GM04503 (cell line): ENCODE measurements at regions not wholly inside any gene's neighbourhood (a gene's known extent, or its start where the extent isn't known, plus 50 kb on each side); places are given as distances from the start of the nearest gene placed in this dataset.

Source experiments
- DNase-seq: peaks from one replicate; pipeline ENCODE4 v3.0.0-alpha.2; 2012; ENCODE audit warnings: low read depth

- no peak for DNase-seq
These were observed 304.4 kb downstream of the KCNS3 start for GRCh38 chr2:18182861-18183260.

DNA sequence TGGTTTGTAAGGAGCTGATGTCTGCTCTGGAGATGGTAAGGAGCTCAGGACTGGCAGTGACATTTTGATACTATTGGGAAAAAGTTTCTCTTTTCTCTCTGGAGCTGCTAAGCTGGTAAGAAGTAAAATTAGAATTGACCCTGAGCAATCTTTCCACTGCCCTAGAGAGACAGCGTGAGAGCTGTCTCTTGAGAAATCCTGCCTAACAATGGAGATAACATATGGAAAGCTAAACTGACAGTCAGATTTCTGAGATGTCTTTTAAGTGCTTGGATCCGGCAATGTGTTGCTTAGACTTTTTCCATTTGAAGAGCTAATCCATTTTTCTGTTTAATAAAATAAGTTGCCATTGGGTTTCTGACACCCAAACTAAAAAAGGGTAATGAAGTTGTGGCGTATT lies 302.4 kb downstream of the KCNS3 start:
- DNase-seq, result no peak

DNA sequence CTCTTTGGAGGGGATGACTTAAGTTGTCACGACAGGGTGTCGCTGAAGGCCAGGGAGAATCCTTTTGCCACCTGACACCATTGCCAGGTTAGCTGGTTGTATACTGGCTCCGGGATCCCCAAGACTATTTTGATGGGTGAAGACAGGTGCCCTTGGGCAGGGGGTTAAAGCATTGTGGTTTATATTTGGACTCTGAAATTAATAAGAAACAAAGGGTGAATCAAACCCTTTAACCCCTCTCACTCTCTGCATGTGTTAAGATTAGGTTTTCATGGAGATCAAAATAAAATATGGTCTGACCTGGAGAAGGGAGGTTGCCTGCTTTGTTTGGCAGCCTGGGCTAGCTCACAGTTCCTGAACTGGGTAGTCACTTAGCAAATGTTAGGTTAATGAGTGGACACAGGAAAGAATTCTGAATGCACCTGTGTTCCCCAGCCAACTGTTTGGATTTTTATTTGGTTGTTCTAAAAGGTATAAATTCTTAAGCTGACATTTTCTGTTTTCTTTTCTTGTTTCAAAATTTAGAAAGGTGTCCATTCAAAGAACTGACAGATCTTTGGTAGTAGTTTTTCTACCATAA lies 301.7 kb downstream of the KCNS3 start:
- no peak for DNase-seq

DNA sequence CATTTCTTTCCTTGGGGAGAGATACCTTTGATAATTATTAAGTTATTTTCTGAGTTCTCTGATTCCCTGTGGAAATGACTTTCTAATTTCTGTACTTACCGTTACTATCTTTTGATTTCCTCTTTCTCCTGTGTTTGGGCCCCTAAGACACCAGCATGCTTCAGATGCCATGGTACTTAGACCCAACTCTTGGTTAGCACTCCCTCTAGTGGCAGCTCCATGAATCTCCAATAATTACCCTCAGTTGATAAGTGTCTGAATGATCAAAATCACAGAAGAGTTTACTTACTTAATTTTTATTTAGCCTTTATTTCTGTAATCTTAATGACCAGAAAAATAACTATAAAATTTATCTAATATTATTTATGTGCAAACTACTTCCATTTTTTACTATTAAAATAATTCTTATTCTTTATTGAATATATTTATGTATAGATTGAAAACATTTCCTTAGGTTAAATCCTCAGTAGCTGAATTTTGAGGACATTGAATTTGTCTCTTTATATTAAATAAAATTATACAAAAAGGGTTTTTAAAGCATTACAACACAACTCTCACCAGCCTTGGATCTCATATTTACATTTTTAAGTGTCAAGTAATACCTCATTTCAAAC lies 300.4 kb downstream of the KCNS3 start:
- DNase-seq, result peak; percentile 16

DNA sequence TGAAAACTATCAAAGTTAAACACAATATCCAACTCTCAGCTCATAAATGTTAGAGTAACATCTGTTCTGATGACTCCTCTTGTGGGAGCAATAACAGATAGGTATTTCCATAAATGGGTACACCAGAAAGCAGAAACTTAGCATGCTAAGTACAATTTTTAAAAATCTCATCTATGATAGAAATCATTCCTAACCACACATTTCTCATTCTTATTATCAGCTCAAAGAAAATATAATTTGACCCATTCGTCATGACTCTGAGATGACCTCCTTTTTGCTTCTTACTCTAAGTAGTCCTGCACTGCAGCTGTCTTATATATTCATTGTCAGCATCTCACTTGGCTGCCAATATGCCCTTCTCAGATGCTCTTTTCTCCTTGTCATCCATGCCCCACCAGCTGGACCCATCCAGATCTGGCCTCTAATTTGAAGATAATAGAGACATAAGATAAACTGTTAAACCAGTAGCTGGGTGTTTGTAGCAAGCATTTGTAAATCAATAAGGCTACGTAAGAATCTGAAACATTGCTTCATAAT lies 298.3 kb downstream of the KCNS3 start:
- DNase-seq, result no peak

DNA sequence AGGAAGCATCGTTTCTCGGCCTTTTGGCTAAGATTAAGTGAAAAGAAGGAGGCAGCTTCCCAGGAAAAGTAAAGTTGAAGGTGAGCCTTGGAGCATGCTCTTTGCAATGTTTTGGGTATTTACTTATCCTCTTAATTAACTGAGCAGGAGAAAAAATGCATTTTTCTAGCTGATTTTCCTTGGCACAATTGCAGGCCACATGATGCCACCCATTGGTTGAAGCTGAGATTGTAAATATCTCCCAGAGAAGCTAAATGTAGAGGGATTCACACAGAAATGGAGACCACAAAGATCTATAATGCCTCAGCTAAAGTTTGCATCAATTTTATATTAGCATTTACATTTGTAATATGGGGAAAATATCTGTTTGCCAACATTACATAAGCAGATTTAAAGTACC lies 294.1 kb downstream of the KCNS3 start:
- no peak for DNase-seq

GRCh38 chr2:18171191-18172139 lies 293.0 kb downstream of the KCNS3 start:
- peak; percentile 31 for DNase-seq

DNA sequence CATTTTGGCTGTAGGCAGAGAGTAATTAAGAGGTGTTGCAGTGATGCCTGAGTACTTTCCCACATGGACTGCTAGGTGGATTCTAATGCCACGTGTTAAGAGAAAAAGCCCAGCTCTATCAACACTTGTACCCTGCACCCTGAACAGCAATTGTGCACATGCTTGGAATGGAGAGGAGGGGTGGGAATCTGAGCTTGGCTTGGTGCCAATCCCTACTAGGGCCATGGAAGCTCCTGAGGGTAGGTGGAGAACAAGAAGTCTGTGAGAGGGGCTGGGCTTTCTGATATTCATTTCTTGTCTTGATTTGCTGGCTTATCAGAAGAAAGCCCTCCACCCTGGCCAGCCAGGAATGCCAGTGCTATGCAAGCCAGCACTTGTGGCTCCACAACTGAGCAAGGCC lies 292.2 kb downstream of the KCNS3 start:
- no peak for DNase-seq

DNA sequence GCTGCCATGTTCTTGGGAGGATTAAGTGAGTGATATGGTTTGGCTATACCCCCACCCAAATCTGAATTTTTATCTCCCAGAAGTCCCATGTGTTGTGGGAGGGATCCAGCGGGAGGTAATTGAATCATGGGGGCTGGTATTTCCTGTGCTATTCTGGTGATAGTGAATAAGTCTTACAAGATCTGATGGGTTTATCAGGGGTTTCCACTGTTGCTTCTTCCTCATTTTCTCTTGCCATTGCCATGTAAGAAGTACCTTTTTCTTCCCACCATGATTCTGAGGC lies 291.4 kb downstream of the KCNS3 start:
- no peak for DNase-seq

DNA sequence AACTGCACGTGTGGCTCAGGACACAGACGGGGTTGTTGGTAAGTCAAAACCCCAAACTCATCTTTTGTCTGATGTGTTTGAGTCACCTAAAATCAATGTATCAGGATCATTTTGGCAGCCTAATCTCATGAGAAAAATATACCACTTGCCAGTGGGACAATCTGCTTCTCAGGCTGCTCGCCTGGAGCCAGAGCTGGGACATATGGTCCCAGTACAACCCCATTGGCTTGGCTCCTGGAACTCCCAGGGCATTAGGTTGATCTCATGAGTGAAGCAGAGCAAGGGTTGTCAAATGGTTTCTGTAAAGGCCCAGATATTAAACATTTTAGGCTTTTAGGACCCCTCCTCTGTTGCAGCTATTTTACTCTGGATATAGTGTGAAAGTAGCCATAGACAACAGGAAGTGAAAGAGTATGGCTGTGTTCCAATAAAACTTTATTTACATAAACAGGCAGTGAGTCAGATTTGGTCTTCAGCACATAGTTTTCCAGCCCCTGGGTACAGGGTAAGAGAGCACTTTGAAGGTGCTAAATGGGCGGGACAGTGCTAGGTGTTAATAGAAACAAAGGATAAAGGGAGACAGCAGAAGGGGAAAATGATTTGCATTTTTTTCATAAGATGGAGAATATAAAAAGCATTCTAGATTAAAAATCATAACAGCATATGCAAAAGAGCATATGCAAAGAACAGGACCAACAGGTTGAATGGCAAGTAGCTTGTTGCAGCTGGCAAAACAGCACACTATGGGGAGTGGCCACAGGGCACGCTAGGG lies 290.8 kb downstream of the KCNS3 start:
- DNase-seq, result no peak

GRCh38 chr2:18167871-18168270 lies 289.4 kb downstream of the KCNS3 start:
- no peak for DNase-seq

- no peak for DNase-seq
These were observed 283.2 kb downstream of the KCNS3 start for GRCh38 chr2:18161681-18162080.

DNA sequence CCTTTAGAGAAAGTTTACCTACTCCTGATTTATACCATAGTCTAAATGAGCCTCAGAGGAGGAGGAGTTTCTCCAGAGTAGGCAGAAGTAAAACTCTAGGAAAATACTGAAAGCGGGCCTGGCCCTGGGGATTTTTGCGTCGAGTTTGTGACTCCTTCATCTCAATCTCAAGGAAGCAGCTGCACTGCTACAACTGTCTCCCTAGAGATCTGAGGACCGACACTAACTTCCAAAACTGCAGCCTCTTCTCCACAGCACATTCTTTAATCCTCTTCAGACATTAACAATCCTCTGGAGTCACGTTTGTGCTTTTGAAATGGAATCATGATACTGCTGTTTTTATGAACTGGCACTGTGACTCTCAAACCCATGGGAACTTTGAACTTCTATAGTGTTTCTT lies 281.4 kb downstream of the KCNS3 start:
- no peak for DNase-seq

DNA sequence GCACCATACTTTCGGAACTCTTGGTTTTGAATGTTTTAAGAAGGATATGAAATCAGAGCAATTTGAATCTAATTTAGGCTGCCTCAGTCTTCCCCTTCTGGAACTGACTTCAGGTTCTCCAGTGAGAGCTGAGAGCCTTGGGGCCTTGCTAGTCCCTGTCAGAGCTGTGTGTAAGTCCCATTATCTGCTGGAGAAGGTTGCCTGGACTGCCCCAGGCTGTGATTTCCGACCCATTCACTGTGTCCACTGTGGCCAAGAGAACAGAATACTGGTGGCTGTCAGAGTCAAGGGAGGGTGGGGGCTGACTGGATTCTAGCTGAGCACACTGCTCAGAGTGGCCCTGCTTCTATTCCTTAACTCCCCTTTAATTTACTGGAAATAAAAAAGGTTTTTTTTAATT lies 278.0 kb downstream of the KCNS3 start:
- DNase-seq, result no peak

DNA sequence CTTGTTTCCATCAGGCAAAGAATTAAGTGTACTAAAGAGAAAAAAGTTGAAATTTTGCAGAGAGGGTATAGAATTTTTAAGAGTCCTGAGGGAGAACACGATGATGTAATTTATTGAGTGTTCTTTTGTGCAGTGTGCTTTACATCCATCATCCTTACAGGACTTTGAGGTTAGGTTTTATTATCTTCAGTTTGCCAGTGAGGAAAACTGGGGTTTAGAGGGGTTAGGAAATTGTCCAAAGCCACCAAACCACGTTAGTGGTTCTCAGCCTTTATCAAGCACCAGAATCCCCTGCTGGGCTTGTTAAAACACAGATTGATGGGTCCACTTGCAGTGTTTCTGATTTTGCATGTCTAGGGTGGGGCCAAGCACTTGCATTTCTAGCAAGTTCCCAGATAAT lies 277.5 kb downstream of the KCNS3 start:
- no peak for DNase-seq

DNA sequence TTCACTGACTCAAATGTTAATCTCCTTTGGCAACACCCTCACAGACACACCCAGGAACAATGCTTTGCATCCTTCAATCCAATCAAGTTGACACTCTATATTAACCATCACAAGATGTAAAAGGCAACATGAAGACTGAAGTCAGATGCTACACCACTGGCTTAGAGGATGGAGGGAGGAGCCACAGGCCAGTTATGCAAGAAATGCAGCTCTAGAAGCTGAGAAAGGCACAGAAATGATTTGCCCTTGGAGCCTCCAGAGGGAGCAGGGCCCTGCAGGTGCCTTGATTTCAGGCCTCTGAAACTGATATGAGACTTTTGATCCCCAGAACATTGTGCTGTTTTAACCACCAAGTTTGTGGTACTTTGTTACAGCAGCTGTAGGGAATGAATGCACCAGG lies 276.3 kb downstream of the KCNS3 start:
- no peak for DNase-seq

- no peak for DNase-seq
These were observed 275.8 kb downstream of the KCNS3 start for GRCh38 chr2:18154259-18154658.

GRCh38 chr2:18153741-18154140 lies 275.3 kb downstream of the KCNS3 start:
- no peak for DNase-seq

DNA sequence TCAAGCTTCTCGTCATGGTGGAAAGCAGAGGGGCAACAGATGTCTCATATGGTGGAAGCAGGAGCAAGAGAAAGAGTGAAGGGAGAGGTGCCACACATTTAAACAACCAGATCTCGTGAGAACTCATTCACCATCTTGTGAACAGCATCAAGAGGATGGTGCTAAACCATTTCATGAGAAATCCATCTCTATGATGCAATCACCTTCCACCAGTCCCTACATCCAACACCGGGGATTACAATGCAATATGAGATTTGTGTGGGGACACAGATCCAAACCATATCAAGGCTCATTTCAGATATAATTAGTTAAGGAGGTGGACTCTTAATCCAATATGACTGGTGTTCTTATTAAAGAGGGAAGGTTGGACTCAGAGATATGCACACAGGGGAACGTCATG lies 272.8 kb downstream of the KCNS3 start:
- no peak for DNase-seq

DNA sequence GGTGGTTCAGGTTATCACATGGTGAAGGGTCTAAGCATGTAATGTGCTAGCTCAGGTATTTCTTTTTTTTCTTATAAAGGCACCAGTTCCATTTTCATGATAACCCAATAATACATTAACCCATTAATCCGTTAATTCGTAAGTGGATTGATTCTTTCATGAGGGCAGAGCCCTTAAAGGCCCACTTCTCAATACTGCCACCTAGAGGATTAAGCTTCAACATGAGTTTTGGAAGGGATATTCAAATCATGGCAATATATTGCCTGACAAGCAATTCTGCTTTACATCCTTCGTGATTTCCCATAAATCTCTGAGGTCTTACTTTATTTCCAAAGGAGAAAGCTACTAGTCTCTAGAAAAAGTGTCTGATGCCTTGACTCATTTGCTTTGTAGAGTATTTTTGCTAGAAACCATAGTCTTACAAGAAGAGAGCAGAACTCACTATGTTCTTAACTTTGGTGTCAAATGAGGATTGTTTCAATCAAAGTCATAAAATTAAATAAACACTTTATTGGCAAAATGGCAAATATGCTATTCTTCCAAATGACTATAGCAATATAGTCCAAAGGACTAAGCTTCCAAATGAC lies 271.3 kb downstream of the KCNS3 start:
- peak; percentile 15 for DNase-seq

DNA sequence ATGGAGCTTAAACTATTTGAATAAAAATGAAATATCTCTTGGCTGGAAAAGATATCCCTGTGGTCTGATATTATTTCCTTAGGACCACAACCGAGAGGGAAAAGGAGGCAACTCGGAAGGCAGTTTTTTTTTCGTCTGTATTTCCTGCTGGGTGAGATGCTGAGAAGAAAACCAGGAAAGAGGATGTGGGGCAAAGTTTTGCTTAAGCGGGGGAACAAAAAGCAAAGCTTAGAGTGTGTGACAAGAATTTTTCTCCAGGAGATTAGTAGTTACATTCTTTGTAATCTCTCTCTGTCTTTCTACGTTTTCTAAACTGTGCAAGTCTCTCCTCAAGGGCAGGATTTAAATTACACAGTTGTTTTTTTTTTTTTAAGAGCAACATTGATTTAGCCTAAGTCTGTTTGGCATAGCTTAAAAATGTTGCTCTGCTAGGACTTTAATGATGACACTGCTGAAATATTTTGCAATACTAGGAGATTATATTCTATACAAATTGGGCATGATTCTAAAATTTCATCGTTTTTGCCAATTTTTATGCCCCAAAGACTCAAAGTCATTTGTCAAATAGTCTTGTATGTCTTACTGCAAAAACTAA lies 258.5 kb downstream of the KCNS3 start:
- DNase-seq, result no peak

DNA sequence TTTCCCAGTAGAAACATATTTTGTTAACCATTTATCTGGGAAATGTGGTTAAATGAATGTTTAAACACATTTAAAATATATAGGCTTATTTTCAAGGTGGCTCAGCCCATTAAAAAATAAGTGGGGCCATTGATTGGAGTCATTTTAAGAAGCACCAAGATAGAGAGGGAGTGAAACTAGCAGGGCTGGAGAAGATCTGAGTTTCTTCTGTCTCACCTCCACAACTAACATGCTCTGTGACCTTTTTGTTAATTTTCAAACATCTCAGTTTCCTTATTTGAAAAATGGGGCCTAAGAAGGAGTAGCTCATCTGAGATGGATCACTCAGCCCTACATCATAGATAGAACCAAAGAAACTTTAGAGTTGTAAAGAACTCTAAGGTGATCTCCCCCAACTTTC lies 254.8 kb downstream of the KCNS3 start:
- DNase-seq, result no peak
